ENCODE measurements at regions not wholly inside any gene's neighbourhood (a gene's known extent, or its start where the extent isn't known, plus 50 kb on each side); places are given as distances from the start of the nearest gene placed in this dataset.
"Not testable (repeated sequence)": the region's sequence is repeated elsewhere in the genome, so short reads cannot be mapped to it uniquely, and the experiment has no call there.

- no peak for DNase-seq
Measured at GRCh38 chr3:106125321-106125720, 256.5 kb upstream of the CBLB start.

- DNase-seq, result no peak
Measured at GRCh38 chr3:106126067-106126845, 257.4 kb upstream of the CBLB start.

GRCh38 chr3:106126846-106127235, 258.0 kb upstream of the CBLB start:
- no peak for DNase-seq

GRCh38 chr3:106129939-106130338, 261.1 kb upstream of the CBLB start:
- no peak for DNase-seq

GRCh38 chr3:106130384-106131198, 261.8 kb upstream of the CBLB start:
- DNase-seq, result peak; percentile 80

GRCh38 chr3:106135451-106136160, 266.8 kb upstream of the CBLB start:
- DNase-seq, result no peak

- DNase-seq, result no peak
Measured at GRCh38 chr3:106139826-106140225, 271.0 kb upstream of the CBLB start.

GRCh38 chr3:106140431-106140830, 271.6 kb upstream of the CBLB start:
- no peak for DNase-seq

- no peak for DNase-seq
Measured at GRCh38 chr3:106144030-106144429, 275.2 kb upstream of the CBLB start.

- DNase-seq, result not testable (repeated sequence)
Measured at GRCh38 chr3:106148440-106149082, 279.7 kb upstream of the CBLB start.

GRCh38 chr3:106157411-106157810, 288.6 kb upstream of the CBLB start:
- DNase-seq, result no peak

- no peak for DNase-seq
Measured at GRCh38 chr3:106160396-106160795, 291.6 kb upstream of the CBLB start.

GRCh38 chr3:106161246-106161645, 292.4 kb upstream of the CBLB start:
- no peak for DNase-seq

GRCh38 chr3:106167728-106168127, 298.9 kb upstream of the CBLB start:
- DNase-seq, result no peak

GRCh38 chr3:106168962-106169750, 300.3 kb upstream of the CBLB start:
- DNase-seq, result no peak

GRCh38 chr3:106170636-106171035, 301.8 kb upstream of the CBLB start:
- no peak for DNase-seq

GRCh38 chr3:106172101-106172500, 303.3 kb upstream of the CBLB start:
- DNase-seq, result no peak

- DNase-seq, result no peak
Measured at GRCh38 chr3:106172780-106173179, 304.0 kb upstream of the CBLB start.

- no peak for DNase-seq
Measured at GRCh38 chr3:106175276-106175675, 306.5 kb upstream of the CBLB start.

- no peak for DNase-seq
Measured at GRCh38 chr3:106176734-106177133, 307.9 kb upstream of the CBLB start.

- no peak for DNase-seq
Measured at GRCh38 chr3:106182950-106183511, 314.2 kb upstream of the CBLB start.
